Lower leg skin (tissue), 4 donors: ENCODE measurements at regions not wholly inside any gene's neighbourhood (a gene's known extent, or its start where the extent isn't known, plus 50 kb on each side); places are given as distances from the start of the nearest gene placed in this dataset.

Source experiments
- DNase-seq, 2 donors: peaks; one replicate each; pipeline ENCODE4 v3.0.0-alpha.2; 2019; ENCODE audit warnings: low spot score in 2 of 2
- H3K4me3 ChIP-seq: fragments of 200-600 bp; sonication (generic); 2 replicates; pipeline ENCODE4 v1.5.1; 2017; ENCODE audit warnings: mild to moderate bottlenecking, low read depth; ENCODE audit not compliant: poor library complexity, severe bottlenecking
- POLR2A ChIP-seq, 2 donors: fragments of 450-650 bp; IDR thresholded peaks; one replicate each; pipeline ENCODE4 v1.6.1; 2016 to 2017; ENCODE audit warnings: antibody characterized with exemption in 2 of 2, mild to moderate bottlenecking in 1 of 2, moderate library complexity in 1 of 2
- WGBS, 2 donors: methylation state at CpG; one replicate each; pipeline ENCODE4 v1.1.5; 2018; 5-methylcytosine and 5-hydroxymethylcytosine counted together
- intact Hi-C: fragments of 100-400 bp; cut with DNase I; formaldehyde crosslinking; loops from one replicate; pipeline ENCODE4 v1.15.0; 2023; ENCODE audit warnings: low total_unique reads
- TF ChIP-seq, protein P1 (sequence below), 3 donors: fragments of 450-650 bp; IDR thresholded peaks; one replicate each; pipeline ENCODE4 v1.5.1; 2016; ENCODE audit warnings: antibody characterized with exemption in 3 of 3, mild to moderate bottlenecking in 3 of 3, moderate library complexity in 2 of 3

DNA sequence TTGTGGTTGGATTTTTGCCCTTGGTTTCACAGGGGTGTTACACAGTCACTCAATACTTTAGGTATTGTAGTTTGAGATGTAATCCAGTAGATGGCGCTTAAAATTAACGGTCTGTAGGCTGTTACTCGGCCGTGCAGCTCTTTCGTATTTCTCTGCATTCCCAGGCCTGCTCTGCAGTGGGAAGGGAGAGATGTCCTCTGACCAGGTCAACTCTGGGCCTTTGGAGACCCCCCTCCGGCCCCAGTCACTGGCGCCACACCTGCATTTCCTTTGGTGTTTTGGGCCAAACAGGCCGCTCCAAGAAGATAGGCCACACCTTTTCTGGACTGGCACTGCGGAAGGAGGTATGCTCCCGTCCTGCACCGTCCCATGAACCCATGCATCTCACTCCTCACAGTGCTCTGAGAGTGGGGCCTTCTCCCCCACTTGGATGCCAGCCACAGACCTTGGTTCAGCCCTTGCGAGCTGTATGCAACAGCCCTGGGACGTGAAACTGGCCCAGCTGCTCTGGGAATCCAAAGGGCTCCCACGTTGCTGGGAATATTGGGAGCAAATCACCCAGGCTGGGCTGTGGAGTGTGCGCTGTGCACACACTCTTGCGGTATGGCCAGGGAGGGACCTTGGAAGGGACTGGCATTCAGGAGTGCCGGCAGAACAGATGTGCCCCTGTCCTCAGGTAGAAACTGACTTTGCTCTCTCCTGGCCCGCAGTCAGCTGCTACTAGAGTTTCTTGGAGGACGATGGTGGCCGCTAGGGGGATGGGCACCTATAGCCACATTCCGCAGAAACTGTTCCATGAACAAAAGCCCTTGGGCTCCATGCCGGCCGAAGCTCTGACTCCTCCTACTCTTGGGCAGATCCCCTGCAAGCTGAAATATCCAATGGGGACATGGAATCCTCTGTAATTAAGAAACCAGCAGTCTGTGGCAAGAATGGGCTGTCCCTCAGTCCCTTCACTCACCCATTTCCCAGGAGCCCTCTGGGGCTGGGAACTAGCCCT is 410.5 kb upstream of the CADM2 start:
- no peak for TF ChIP-seq POLR2A (IDR thresholded peaks at IDR 0.05)
- TF ChIP-seq, protein P1, sequence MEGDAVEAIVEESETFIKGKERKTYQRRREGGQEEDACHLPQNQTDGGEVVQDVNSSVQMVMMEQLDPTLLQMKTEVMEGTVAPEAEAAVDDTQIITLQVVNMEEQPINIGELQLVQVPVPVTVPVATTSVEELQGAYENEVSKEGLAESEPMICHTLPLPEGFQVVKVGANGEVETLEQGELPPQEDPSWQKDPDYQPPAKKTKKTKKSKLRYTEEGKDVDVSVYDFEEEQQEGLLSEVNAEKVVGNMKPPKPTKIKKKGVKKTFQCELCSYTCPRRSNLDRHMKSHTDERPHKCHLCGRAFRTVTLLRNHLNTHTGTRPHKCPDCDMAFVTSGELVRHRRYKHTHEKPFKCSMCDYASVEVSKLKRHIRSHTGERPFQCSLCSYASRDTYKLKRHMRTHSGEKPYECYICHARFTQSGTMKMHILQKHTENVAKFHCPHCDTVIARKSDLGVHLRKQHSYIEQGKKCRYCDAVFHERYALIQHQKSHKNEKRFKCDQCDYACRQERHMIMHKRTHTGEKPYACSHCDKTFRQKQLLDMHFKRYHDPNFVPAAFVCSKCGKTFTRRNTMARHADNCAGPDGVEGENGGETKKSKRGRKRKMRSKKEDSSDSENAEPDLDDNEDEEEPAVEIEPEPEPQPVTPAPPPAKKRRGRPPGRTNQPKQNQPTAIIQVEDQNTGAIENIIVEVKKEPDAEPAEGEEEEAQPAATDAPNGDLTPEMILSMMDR (IDR thresholded peaks at IDR 0.05), result no peak
- peak in 1 of 2 donors; percentile 70 for DNase-seq
- H3K4me3 ChIP-seq, result no peak overlapping the region
- 50 to 53% methylated on average over 21 to 22 of the region's 23 CpGs for WGBS, 2 donors
- intact Hi-C loops, result no loop called here

DNA sequence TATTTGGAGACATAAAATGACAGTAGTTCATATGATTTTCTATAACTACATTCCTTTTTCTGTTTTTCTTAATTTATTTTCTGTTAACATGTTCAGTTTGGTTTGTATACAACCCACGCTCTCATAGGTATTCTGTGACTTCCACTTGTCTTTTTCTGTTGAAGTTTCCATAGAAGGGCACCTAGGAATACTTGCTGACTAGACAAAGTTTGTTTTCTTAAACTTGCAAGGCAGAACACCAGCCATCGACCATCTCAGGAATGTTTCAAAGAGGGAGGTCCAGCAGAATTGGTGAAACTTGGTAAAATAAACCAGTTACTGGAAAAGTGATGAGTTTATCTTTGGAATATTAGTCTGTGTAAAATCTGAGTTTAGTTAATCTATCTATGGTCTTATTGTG is 403.2 kb upstream of the CADM2 start:
- 69 to 75% methylated on average over 2 of the region's 2 CpGs for WGBS, 2 donors
- intact Hi-C loops, result no loop called here
- TF ChIP-seq, protein P1 (IDR thresholded peaks at IDR 0.05), result no peak
- no peak for TF ChIP-seq POLR2A (IDR thresholded peaks at IDR 0.05)
- DNase-seq, result no peak
- H3K4me3 ChIP-seq, result no peak overlapping the region

DNA sequence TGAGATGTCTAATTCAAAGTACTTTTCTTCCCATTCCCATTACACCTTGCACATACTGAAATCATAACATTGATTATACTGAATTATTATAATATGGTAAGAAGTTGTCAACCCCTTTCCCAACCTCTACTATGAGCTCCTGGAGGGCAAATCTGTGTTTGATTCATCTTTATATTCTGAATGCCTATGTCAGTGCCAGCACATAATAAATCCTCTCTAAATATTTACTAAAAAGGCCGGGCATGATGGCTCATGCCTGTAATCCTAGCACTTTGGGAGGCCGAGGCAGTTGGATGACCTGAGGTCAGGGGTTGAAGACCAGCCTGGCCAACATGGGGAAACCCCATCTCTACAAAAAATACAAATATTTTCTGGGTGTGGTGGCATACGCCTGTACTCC is 392.5 kb upstream of the CADM2 start:
- 50 to 59% methylated on average over 3 of the region's 3 CpGs for WGBS, 2 donors
- intact Hi-C loops, result no loop called here
- no peak overlapping the region for H3K4me3 ChIP-seq
- TF ChIP-seq, protein P1 (IDR thresholded peaks at IDR 0.05), result no peak
- TF ChIP-seq POLR2A (IDR thresholded peaks at IDR 0.05), result no peak
- no peak for DNase-seq

DNA sequence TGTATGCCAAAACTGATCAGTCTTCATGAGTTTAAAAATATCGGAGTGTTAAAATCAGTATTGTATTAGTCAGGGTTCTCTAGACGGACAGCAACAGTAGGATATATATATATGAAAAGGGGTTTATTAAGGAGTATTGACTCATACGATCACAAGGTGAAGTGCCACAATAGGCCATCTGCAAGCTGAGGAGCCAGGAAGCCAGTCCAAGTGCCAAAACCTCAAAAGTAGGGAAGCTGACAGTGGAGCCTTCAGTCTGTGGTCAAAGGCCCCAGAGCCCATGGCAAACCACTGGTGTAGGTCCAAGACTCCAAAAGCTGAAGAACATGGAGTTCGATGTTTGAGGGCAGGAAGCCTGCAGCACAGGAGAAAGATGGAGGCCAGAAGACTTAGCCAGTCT is 391.0 kb upstream of the CADM2 start:
- no peak overlapping the region for H3K4me3 ChIP-seq
- WGBS, 2 donors, result 88 to 91% methylated on average over 4 of the region's 4 CpGs
- no peak for DNase-seq
- TF ChIP-seq POLR2A (IDR thresholded peaks at IDR 0.05), result no peak
- TF ChIP-seq, protein P1 (IDR thresholded peaks at IDR 0.05), result no peak
- intact Hi-C loops, result no loop called here

DNA sequence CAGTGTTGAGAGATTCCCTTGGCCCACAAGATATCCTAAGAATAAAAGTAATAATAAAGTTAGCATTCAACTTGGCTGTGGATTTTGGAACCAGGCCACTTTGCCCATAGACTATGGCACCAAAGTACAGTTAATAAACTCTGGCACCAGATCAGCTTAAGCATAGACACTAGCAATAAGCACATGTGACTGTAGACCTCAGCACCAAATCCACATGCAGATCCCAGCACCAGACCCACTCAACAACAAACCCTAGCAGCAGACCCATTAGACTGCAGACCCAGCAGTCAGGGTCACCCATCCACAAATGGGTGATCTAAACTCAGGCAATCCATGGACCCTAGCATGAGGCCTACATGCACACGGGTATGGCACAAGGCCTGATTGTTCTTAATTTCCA is 384.8 kb upstream of the CADM2 start:
- no peak for DNase-seq
- 85 to 94% methylated on average over 1 of the region's 1 CpG for WGBS, 2 donors
- TF ChIP-seq POLR2A (IDR thresholded peaks at IDR 0.05), result no peak
- intact Hi-C loops, result no loop called here
- no peak overlapping the region for H3K4me3 ChIP-seq

DNA sequence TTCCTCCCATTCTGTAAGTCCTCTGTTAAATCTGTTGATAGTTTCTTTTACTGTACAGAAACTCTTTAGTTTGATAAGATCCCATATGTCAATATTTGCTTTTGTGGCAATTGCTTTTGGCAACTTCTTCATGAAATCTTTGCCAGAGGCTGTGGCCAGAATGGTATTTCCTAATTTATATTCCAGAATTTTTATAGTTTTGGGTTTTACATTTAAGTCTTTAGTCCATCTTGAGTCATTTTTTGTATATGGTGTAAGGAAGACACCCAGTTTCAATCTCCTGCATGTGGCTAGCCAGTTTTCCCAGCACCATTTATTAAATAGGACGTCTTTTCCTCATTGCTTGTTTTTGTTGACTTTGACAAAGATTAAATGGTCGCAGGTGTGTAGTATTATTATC is 372.4 kb upstream of the CADM2 start:
- 57 to 67% methylated on average over 2 of the region's 2 CpGs for WGBS, 2 donors
- no peak overlapping the region for H3K4me3 ChIP-seq
- TF ChIP-seq, protein P1 (IDR thresholded peaks at IDR 0.05), result no peak
- TF ChIP-seq POLR2A (IDR thresholded peaks at IDR 0.05), result no peak
- no peak for DNase-seq
- intact Hi-C loops, result no loop called here
